HepG2 (cell line): ENCODE measurements at regions not wholly inside any gene's neighbourhood (a gene's known extent, or its start where the extent isn't known, plus 50 kb on each side); places are given as distances from the start of the nearest gene placed in this dataset.

Source experiments
- ATAC-seq: fragments of 200-7000 bp; cut with Tn5 transposase; 3 replicates; pipeline ENCODE4 v1.9.1; 2020; ENCODE audit warnings: mild to moderate bottlenecking, moderate library complexity
- BruUV-seq: library from RNA; stranded (reverse); fragments of 400-500 nt; replicated peaks from 2 replicates; lab custom pipeline; 2021; lab: Mats Ljungman, UMichigan
- CTCF ChIA-PET: fragments of 300-600 bp; formaldehyde crosslinking; extraction: SDS; loops from one replicate; lab custom pipeline; 2021; ENCODE audit warnings: low total read pairs, inconsistent platforms, low intra/inter-chr PET ratio; lab: Yijun Ruan, JAX
- POLR2A ChIA-PET: fragments of 350-600 bp; sonication (Branson Sonifier 250); formaldehyde crosslinking; loops from one replicate; lab custom pipeline; 2020; ENCODE audit warnings: antibody characterized with exemption, inconsistent platforms; lab: Yijun Ruan, JAX
- DNase-seq: peaks from one replicate; pipeline ENCODE4 v3.0.0-alpha.2; 2015; ENCODE audit warnings: low spot score
- FAIRE-seq: peaks from 3 replicates; lab custom pipeline; 2011; peaks lifted over from hg19 to GRCh38; lab: Jason Lieb, UNC
- H2AFZ ChIP-seq: one replicate; pipeline ENCODE4 v1.6.1; 2011; ENCODE audit warnings: low read length, inconsistent platforms
- H3K27ac ChIP-seq: fragments of 300-600 bp; 3 replicates; pipeline ENCODE4 v1.8.0; 2011; ENCODE audit warnings: mixed run types, mild to moderate bottlenecking, mixed read lengths, low read length, inconsistent platforms; ENCODE audit not compliant: insufficient read depth; ENCODE audit errors: extremely low read length
- H3K27me3 ChIP-seq, 2 experiments: fragments of 200-600 bp in 1 of 2; 2 replicates in 1 of 2; 3 replicates in 1 of 2; pipeline versions ENCODE4 v1.6.0 to v1.8.0; 2011; ENCODE audit warnings: low read length in 2 of 2, mild to moderate bottlenecking in 2 of 2, moderate library complexity in 2 of 2, inconsistent platforms in 1 of 2; ENCODE audit not compliant: insufficient read depth in 2 of 2, control insufficient read depth in 1 of 2
- H3K36me3 ChIP-seq, 2 experiments: fragments of 200-600 bp in 1 of 2; replicated peaks in 1 of 2; 2 replicates in 1 of 2; 3 replicates in 1 of 2; pipeline versions ENCODE4 v1.5.1 to v1.8.0; 2011; ENCODE audit warnings: low read length in 2 of 2, inconsistent platforms in 1 of 2; ENCODE audit not compliant: insufficient read depth in 2 of 2, control insufficient read depth in 1 of 2
- H3K4me1 ChIP-seq: 2 replicates; pipeline ENCODE4 v1.5.1; 2012; ENCODE audit warnings: low read length, inconsistent platforms; ENCODE audit not compliant: insufficient read depth
- H3K4me2 ChIP-seq: 2 replicates; pipeline ENCODE4 v1.6.0; 2011; ENCODE audit warnings: low read depth, low read length, inconsistent platforms
- H3K4me3 ChIP-seq, 3 experiments: fragments of 200-600 bp in 1 of 3; sonication (generic), shearing (Covaris generic) in 1 of 3; replicated peaks in 1 of 3; 2 replicates each; pipeline ENCODE4 v1.5.1; 2011 to 2016; ENCODE audit warnings: low read length in 3 of 3, inconsistent platforms in 2 of 3, low read depth in 2 of 3, mild to moderate bottlenecking in 2 of 3, control low read depth in 1 of 3, mixed read lengths in 1 of 3; ENCODE audit not compliant: insufficient read depth in 1 of 3
- H3K79me2 ChIP-seq: one replicate; pipeline ENCODE4 v1.6.1; 2011; ENCODE audit warnings: low read length, inconsistent platforms; ENCODE audit not compliant: insufficient read depth
- H3K9ac ChIP-seq: 2 replicates; pipeline ENCODE4 v1.6.0; 2011; ENCODE audit warnings: mild to moderate bottlenecking, low read depth, low read length, inconsistent platforms; ENCODE audit not compliant: insufficient read depth
- H3K9me3 ChIP-seq: 2 replicates; pipeline ENCODE4 v1.5.1; 2012; ENCODE audit warnings: mild to moderate bottlenecking, low read length
- H4K20me1 ChIP-seq: 2 replicates; pipeline ENCODE4 v1.6.0; 2011; ENCODE audit warnings: inconsistent platforms, mild to moderate bottlenecking, low read length, moderate library complexity; ENCODE audit not compliant: insufficient read depth
- CERS6 ChIP-seq: sonication (generic); formaldehyde crosslinking; IDR thresholded peaks from 2 replicates; pipeline ENCODE4 v1.5.0; 2020; ENCODE audit warnings: missing genetic modification reagents
- DMAP1 ChIP-seq: IDR thresholded peaks from 2 replicates; pipeline ENCODE4 v1.6.1; 2016
- ELF1 ChIP-seq: sonication (generic); formaldehyde crosslinking; IDR thresholded peaks from 2 replicates; pipeline ENCODE4 v1.4.0; 2020; ENCODE audit warnings: missing genetic modification reagents
- ETV5 ChIP-seq: IDR thresholded peaks from 2 replicates; pipeline ENCODE4 v1.6.1; 2018; ENCODE audit warnings: missing biosample characterization, missing genetic modification reagents, inconsistent platforms, borderline replicate concordance
- GMEB1 ChIP-seq: sonication (generic); formaldehyde crosslinking; IDR thresholded peaks from 2 replicates; pipeline ENCODE4 v1.5.1; 2020; ENCODE audit warnings: missing genetic modification reagents, mild to moderate bottlenecking, borderline replicate concordance
- KMT2B ChIP-seq: IDR thresholded peaks from 2 replicates; pipeline ENCODE4 v1.6.1; 2016; ENCODE audit warnings: missing genetic modification reagents, missing compliant biosample characterization
- MAZ ChIP-seq, 2 experiments: sonication (generic) in 1 of 2; formaldehyde crosslinking in 1 of 2; IDR thresholded peaks; 2 replicates each; pipeline versions ENCODE4 v1.5.0 to v1.6.1; 2012 to 2020; ENCODE audit warnings: low read depth in 2 of 2, mild to moderate bottlenecking in 2 of 2, borderline replicate concordance in 1 of 2, improper control_type of control experiment in 1 of 2, low read length in 1 of 2, missing genetic modification reagents in 1 of 2, moderate library complexity in 1 of 2
- NFATC3 ChIP-seq: sonication (generic); formaldehyde crosslinking; IDR thresholded peaks from 2 replicates; pipeline ENCODE4 v1.5.1; 2020; ENCODE audit warnings: mild to moderate bottlenecking, missing genetic modification reagents
- PHF8 ChIP-seq: sonication (generic); formaldehyde crosslinking; IDR thresholded peaks from 2 replicates; pipeline ENCODE4 v1.5.0; 2020; ENCODE audit warnings: missing genetic modification reagents
- POLR2G ChIP-seq: fragments of 200-400 bp; formaldehyde crosslinking; IDR thresholded peaks from 2 replicates; pipeline ENCODE4 v1.6.1; 2018; ENCODE audit warnings: mild to moderate bottlenecking, low read depth, low read length, moderate library complexity
- PRDM4 ChIP-seq: sonication (generic); formaldehyde crosslinking; IDR thresholded peaks from 2 replicates; pipeline ENCODE4 v1.9.0; 2021; ENCODE audit warnings: missing genetic modification reagents, borderline replicate concordance
- TEAD2 ChIP-seq: sonication (generic); formaldehyde crosslinking; IDR thresholded peaks from 2 replicates; pipeline ENCODE4 v1.9.0; 2021; ENCODE audit warnings: missing genetic modification reagents
- ZBTB7B ChIP-seq: sonication (generic); formaldehyde crosslinking; IDR thresholded peaks from 2 replicates; pipeline ENCODE4 v1.4.0; 2020; ENCODE audit warnings: missing genetic modification reagents
- ZMYM4 ChIP-seq: sonication (generic); formaldehyde crosslinking; IDR thresholded peaks from 2 replicates; pipeline ENCODE4 v1.8.1; 2023; ENCODE audit warnings: mild to moderate bottlenecking, missing genetic modification reagents
- ZNF713 ChIP-seq: sonication (generic); formaldehyde crosslinking; IDR thresholded peaks from 2 replicates; pipeline ENCODE4 v1.4.0; 2020; ENCODE audit warnings: mild to moderate bottlenecking, missing genetic modification reagents
- ZNF784 ChIP-seq: sonication (generic); formaldehyde crosslinking; IDR thresholded peaks from 2 replicates; pipeline ENCODE4 v1.5.1; 2020; ENCODE audit warnings: missing genetic modification reagents, mild to moderate bottlenecking, borderline replicate concordance
- WGBS: methylation state at CpG from one replicate; pipeline ENCODE4 v1.1.6; 2017; ENCODE audit warnings: low lambda C conversion rate; 5-methylcytosine and 5-hydroxymethylcytosine counted together
- in situ Hi-C: cut with HindIII; loops from 2 replicates; pipeline ENCODE4 v1.10.0; 2017; ENCODE audit warnings: low pct_unique_long_range_greater_than_20kb; ENCODE audit not compliant: extremely low pct_ligation_motif_present
- intact Hi-C: fragments of 100-400 bp; cut with micrococcal nuclease; formaldehyde crosslinking; loops from one replicate; pipeline ENCODE4 v1.10.0; 2022; ENCODE audit not compliant: unreplicated experiment

- ChIA-PET POLR2A (no interaction called here), CTCF (no interaction called here)
- intact Hi-C loops (no loop called here), in situ Hi-C loops (no loop called here)
- ATAC-seq (no peak), DNase-seq (no peak), FAIRE-seq (no peak)
- no peaks in the 10 kb centered on the region for H3K79me2 ChIP-seq
- no peaks in the 10 kb centered on the region for H3K4me1 ChIP-seq
- TF ChIP-seq POLR2G: no peak
- no peak for TF ChIP-seq CERS6 (CRISPR knock-in tag)
- no peak for TF ChIP-seq ETV5 (CRISPR knock-in tag)
- TF ChIP-seq ZBTB7B (CRISPR knock-in tag): no peak
- no peak for TF ChIP-seq DMAP1 (CRISPR knock-in tag)
- TF ChIP-seq TEAD2: no peak
- TF ChIP-seq NFATC3 (CRISPR knock-in tag): no peak
- no peak for TF ChIP-seq ELF1 (CRISPR knock-in tag)
- no peak for TF ChIP-seq ZNF713
- no peak for TF ChIP-seq GMEB1
- TF ChIP-seq ZMYM4: no peak
- no peak for TF ChIP-seq PRDM4 (CRISPR knock-in tag)
- TF ChIP-seq ZNF784: no peak
- TF ChIP-seq PHF8 (CRISPR knock-in tag): no peak
- TF ChIP-seq MAZ (IDR thresholded peaks at IDR 0.05; ENCODE audit: borderline replicate concordance, low read depth, low read length): no peak
- TF ChIP-seq MAZ (CRISPR knock-in tag; IDR thresholded peaks at IDR 0.05; ENCODE audit: low read depth): no peak
- no peak for TF ChIP-seq KMT2B
- no peaks in the 10 kb centered on the region for H3K27me3 ChIP-seq
- H3K36me3 ChIP-seq: no peaks in the 10 kb centered on the region
- WGBS: 0% methylated on average over 1 of the region's 1 CpG
- H3K27ac ChIP-seq: no peak overlapping the region
- H3K9me3 ChIP-seq: peaks cover 70% of the 10 kb centered on the region
- no peak overlapping the region for H3K4me2 ChIP-seq
- no peak overlapping the region for H3K9ac ChIP-seq
- BruUV-seq: no TSS peak
- no peak overlapping the region for H2AFZ ChIP-seq
- H3K4me3 ChIP-seq: no peak overlapping the region
- no peaks in the 10 kb centered on the region for H4K20me1 ChIP-seq
Measured at GRCh38 chr13:88483202-88483601, 812.0 kb downstream of the SLITRK5 start.
